ENCODE measurements at regions not wholly inside any gene's neighbourhood (a gene's known extent, or its start where the extent isn't known, plus 50 kb on each side); places are given as distances from the start of the nearest gene placed in this dataset.

- no peak for TF ChIP-seq CTCF (conservative IDR thresholded peaks at IDR 0.05; ENCODE audit: low read depth in 2 of 2)
- TF ChIP-seq POLR2AphosphoS5 (IDR thresholded peaks at IDR 0.05; ENCODE audit: low read depth) = no peak
- TF ChIP-seq EZH2 (IDR thresholded peaks at IDR 0.05; ENCODE audit: low read depth, unreplicated experiment) = no peak
- no peak for TF ChIP-seq JUNB (IDR thresholded peaks at IDR 0.05; ENCODE audit: unreplicated experiment)
- no peak for TF ChIP-seq EZH2phosphoT487 (IDR thresholded peaks at IDR 0.05; ENCODE audit: unreplicated experiment)
- TF ChIP-seq REST (IDR thresholded peaks at IDR 0.05; ENCODE audit: unreplicated experiment) = no peak
- no peak for TF ChIP-seq ETS1 (IDR thresholded peaks at IDR 0.05)
- no peak for TF ChIP-seq CREB1 (CRISPR knock-in tag; IDR thresholded peaks at IDR 0.05; ENCODE audit: low read depth)
- TF ChIP-seq ZNF331 (CRISPR knock-in tag; IDR thresholded peaks at IDR 0.05; ENCODE audit: low read depth) = no peak
- TF ChIP-seq NANOG (IDR thresholded peaks at IDR 0.05; ENCODE audit: borderline replicate concordance) = no peak
- TF ChIP-seq ZNF114 (CRISPR knock-in tag; IDR thresholded peaks at IDR 0.05) = no peak
- no peak for TF ChIP-seq STAT1 (IDR thresholded peaks at IDR 0.05; ENCODE audit: unreplicated experiment)
- TF ChIP-seq ZNF462 (CRISPR knock-in tag; IDR thresholded peaks at IDR 0.05) = no peak
Measured at GRCh38 chr1:170460001-170460400, 72.0 kb upstream of the GORAB start.
